ENCODE measurements at regions not wholly inside any gene's neighbourhood (a gene's known extent, or its start where the extent isn't known, plus 50 kb on each side); places are given as distances from the start of the nearest gene placed in this dataset.
A peak's percentile ranks its signal among the peaks of the same experiment; 100 is the strongest.

DNA sequence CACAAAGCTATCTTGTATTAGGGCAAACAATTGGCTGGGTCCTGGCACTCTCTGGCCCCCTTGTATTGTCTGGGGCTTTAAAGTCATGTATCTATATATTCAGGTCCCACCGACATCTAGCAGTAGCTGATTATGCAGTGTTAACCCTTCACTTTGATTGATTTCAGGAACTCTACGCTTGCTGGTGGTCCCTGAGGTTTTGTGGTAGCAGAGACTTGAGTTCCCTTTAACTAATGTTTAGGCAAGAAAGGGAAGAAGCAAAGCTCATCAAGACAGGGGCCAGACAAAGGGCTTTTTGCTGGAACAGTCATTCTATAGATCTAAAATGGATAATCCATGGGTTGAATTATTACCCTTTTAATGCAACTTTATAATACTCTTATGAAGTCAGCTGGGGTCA, 95.3 kb upstream of the EPB41L3 start:
- Histone ChIP-seq H3K9me3 (no peaks in the 10 kb centered on the region), H3K4me1 (ENCODE audit: low read depth) (no peaks in the 10 kb centered on the region), H3K36me3 (ENCODE audit: low read depth) (no peaks in the 10 kb centered on the region), H3K4me3 (no peak overlapping the region)
- TF ChIP-seq, protein P1, sequence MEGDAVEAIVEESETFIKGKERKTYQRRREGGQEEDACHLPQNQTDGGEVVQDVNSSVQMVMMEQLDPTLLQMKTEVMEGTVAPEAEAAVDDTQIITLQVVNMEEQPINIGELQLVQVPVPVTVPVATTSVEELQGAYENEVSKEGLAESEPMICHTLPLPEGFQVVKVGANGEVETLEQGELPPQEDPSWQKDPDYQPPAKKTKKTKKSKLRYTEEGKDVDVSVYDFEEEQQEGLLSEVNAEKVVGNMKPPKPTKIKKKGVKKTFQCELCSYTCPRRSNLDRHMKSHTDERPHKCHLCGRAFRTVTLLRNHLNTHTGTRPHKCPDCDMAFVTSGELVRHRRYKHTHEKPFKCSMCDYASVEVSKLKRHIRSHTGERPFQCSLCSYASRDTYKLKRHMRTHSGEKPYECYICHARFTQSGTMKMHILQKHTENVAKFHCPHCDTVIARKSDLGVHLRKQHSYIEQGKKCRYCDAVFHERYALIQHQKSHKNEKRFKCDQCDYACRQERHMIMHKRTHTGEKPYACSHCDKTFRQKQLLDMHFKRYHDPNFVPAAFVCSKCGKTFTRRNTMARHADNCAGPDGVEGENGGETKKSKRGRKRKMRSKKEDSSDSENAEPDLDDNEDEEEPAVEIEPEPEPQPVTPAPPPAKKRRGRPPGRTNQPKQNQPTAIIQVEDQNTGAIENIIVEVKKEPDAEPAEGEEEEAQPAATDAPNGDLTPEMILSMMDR (IDR thresholded peaks at IDR 0.05), result no peak
- intact Hi-C loops (cut with DNase I, micrococcal nuclease), result no loop called here
- ATAC-seq (no peak), DNase-seq (no peak)

DNA sequence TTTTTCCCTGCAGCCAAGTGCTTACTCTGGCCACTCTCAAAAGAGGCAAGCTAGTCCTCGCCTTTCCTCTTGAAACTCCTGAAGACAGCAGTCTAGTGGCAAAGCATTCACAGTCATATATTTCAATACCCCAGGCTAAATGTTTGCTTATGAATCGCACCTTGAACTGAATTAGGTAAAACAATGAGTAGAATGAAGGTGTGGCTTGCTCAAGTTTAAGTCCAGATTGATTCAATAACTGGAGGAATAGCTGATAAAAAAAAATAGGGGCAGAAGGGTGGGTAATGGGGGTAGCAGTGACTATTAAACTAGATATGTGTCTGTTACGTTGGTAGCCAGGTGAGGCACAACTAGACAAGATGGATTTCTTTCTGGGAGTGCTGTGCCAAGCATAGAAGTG, 88.2 kb upstream of the EPB41L3 start:
- intact Hi-C loops (cut with DNase I, micrococcal nuclease), result loop anchor here in 1 of 2 donors (2.0 to 5.0 kb wide), 2 partner anchors 31 to 395 kb away; no protein-coding TSS in a partner anchor
- DNase-seq (no peak), ATAC-seq (no peak)
- Histone ChIP-seq H3K4me1 (ENCODE audit: low read depth) (peaks cover 9% of the 10 kb centered on the region), H3K9me3 (no peaks in the 10 kb centered on the region), H3K36me3 (ENCODE audit: low read depth) (no peaks in the 10 kb centered on the region), H3K4me3 (no peak overlapping the region)
- TF ChIP-seq, protein P1 (IDR thresholded peaks at IDR 0.05), result no peak

DNA sequence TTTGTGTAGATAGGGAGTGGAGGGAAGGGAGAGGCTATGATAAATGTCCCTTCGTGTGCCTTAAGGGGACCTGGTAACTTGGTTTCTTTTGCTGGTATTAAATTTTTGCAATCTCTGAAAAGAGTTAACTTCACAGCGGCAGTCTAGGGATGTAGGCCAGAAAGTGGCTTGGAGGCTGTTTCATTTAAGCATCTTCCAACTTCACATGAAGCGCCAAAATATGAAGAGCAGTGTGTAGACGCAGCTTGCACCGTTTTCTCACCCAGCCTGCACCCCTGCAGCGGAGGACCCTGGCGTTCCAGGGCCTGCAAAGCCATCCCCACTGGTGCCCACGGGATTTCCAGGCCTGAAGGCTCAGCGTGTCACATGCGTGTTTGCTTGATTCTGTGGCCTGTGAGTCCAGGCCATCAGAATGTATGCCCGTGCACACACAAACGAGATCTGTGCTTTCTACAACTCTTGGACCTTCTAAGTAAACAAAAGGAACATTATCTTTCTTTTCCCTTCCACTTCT, 87.2 kb upstream of the EPB41L3 start:
- Histone ChIP-seq H3K4me1 (ENCODE audit: low read depth) (peaks cover 9% of the 10 kb centered on the region), H3K9me3 (no peaks in the 10 kb centered on the region), H3K4me3 (no peak overlapping the region), H3K36me3 (ENCODE audit: low read depth) (no peaks in the 10 kb centered on the region)
- ATAC-seq (no peak), DNase-seq (peak; percentile 5 to 48 (median 41))
- TF ChIP-seq, protein P1 (IDR thresholded peaks at IDR 0.05), result no peak
- intact Hi-C loops (cut with DNase I, micrococcal nuclease), result loop anchor here in 1 of 2 donors (5.0 kb wide), 1 partner anchor 394 kb away; no protein-coding TSS in a partner anchor

DNA sequence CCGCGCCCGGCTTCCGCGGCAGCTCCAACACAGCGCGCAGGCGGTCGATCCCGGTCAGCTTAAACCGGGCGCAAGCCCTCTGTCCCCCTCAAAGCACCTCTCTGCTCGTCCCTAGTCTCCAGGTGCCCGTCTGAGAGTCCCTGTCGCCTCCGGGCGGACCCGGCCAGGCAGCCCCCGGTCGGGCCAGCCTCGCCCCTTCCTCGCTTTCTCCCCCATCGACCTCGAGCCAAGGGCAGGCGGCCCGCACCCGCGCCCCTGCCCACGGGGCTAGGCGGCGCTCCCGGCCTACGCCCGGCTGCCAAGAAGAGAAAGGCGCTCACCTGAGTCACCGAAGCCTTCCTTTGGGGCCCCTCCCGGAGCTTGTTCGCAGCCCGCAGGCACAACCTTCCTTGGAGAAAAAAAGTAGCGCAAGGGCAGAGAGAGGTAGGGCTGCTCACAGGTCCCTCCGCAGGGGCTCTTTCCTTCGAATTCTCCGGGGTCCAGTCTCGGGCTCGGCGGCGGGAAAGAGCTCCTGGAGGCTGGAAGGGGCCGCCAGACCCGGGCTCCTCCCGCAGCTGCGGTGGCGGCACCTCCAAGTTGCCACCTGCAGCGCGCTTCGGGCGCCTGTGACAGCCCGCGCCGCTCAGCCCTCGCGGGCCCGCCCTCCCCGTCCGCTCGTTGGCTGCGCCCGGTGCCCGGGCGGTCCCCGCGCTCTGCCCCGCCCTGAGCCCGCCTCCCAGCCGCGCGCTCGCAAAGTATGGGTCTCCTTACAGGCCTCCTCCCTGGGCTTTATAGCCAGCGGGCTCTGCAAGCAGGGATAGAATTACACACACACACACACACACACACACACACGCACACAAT, 86.5 kb upstream of the EPB41L3 start:
- intact Hi-C loops (cut with DNase I, micrococcal nuclease), result loop anchor here in 1 of 2 donors (5.0 kb wide), 1 partner anchor 393 kb away; no protein-coding TSS in a partner anchor
- DNase-seq (peak; percentile 86 to 93 (median 88)), ATAC-seq (peak; percentile 84)
- Histone ChIP-seq H3K36me3 (ENCODE audit: low read depth) (no peaks in the 10 kb centered on the region), H3K9me3 (no peaks in the 10 kb centered on the region), H3K4me3 (peak overlapping the region; percentile 36), H3K4me1 (ENCODE audit: low read depth) (peaks cover 9% of the 10 kb centered on the region)
- TF ChIP-seq, protein P1 (IDR thresholded peaks at IDR 0.05), result no peak

DNA sequence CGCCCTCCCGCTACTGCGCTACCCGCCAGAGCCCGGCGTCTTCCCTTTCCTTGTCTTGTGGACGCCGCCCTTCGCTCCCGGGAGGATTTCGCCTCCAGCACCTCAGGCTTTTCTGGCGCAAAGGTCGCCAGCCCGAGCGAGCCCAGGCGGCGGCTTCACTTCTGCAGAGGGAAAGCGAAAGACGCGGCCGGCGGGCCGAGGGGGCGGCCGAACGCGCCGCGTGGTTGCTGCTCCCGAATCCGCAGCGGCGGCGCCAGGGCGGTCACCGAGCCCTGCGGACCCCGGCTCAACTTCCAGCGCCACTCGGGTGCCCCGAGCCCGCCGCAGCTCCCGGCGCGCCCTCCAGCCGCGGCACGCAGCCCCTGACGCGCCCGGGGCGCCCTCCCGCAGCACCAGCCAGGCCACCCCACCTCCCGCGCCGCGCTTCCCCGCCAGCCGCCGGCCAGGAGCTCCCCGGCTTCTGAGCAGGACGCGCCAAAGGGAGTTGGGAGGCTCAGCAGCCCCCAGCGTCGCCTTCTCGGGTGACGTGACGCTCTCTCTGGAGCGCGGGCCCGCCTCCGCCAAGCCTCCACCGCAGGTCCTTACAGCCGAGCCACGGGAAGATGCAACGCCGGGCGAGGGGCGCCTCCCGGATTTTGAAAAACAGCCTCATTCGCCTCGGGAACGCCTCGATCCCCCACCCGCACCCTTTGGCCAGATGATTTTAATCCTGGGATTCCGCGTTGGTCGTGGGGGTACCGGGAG, 84.9 kb upstream of the EPB41L3 start:
- TF ChIP-seq, protein P1 (IDR thresholded peaks at IDR 0.05), result no peak
- Histone ChIP-seq H3K36me3 (ENCODE audit: low read depth) (no peaks in the 10 kb centered on the region), H3K4me3 (peak overlapping the region; percentile 54), H3K9me3 (no peaks in the 10 kb centered on the region), H3K4me1 (ENCODE audit: low read depth) (peaks cover 9% of the 10 kb centered on the region)
- intact Hi-C loops (cut with DNase I, micrococcal nuclease), result no loop called here
- ATAC-seq (peak; percentile 64), DNase-seq (peak; percentile 83 to 89 (median 89))
